PC-9 (cell line): ENCODE measurements at regions not wholly inside any gene's neighbourhood (a gene's known extent, or its start where the extent isn't known, plus 50 kb on each side); places are given as distances from the start of the nearest gene placed in this dataset.

ENCODE experiments used
- CTCF ChIP-seq: fragments of 200-600 bp; sonication (generic); conservative IDR thresholded peaks from 2 replicates; pipeline ENCODE4 v1.6.1; 2017; ENCODE audit warnings: mixed run types, antibody characterized with exemption, mild to moderate bottlenecking, moderate library complexity
- EZH2 ChIP-seq: fragments of 200-600 bp; sonication (generic); IDR thresholded peaks from 2 replicates; pipeline ENCODE4 v1.8.0; 2017; ENCODE audit warnings: antibody characterized with exemption, low read depth

DNA sequence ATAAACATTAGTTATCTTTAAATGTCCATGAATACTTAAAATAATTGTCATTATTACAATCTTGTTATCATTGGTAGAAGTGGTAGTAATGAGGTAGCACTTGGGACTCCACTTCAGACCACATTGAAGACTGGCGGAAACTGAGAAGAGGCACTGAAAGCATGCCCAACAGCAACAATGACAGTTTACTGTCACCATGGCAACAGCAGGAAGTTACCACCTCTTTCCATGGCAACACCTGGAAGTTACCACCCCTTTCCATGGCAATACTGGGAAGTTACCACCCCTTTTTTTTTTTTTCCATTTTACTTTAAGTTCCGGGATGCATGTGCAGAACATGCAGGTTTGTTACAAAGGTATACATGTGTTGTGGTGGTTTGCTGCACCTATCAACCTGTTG is 494.9 kb upstream of the RBFOX1 start:
- TF ChIP-seq CTCF (no peak), EZH2 (no peak)
